ENCODE measurements at regions not wholly inside any gene's neighbourhood (a gene's known extent, or its start where the extent isn't known, plus 50 kb on each side); places are given as distances from the start of the nearest gene placed in this dataset.

DNA sequence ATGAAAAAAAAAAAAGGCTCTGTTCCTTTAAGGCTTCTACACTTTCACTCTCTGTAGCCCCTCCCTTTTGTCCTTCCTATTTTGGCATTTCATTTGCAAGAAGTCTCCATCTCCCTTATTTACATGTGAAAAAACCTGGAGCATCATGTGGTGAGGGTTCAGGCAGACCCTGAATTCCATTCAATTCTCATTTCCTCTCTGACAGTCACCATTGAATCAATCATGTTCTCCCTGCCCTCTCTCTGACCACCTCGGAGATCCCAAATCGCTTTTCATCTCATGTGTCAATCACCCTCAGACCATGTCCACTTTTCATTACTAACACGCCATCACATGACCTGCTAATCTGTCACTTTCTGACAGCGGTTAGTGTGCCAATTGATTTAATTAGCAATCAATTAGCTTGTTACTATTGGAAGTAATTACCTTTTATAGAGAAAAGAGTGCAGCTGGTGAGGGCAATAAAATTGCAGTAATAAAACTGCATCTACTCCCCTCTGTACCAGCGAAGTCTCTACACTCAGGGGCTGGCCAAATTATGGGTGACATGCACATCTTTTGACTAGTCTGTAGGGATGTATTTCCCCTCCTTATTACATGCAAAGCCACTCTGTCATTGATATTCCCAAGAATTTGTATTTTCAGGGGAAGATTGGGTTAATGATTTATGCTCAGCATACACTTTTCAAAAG is 317.4 kb downstream of the EN1 start:
- Histone ChIP-seq H3K9me3 (ENCODE audit: control insufficient read depth in 2 of 2, insufficient read depth in 1 of 2, low read depth in 1 of 2, low read length in 1 of 2) (peaks cover 0 to 8% of the 10 kb centered on the region in 2 donors), H3K27me3 (ENCODE audit: control insufficient read depth in 1 of 2, insufficient read depth in 2 of 2, low read length in 2 of 2) (no peaks in the 10 kb centered on the region), H3K27ac (ENCODE audit: low read depth in 2 of 2, low read length in 1 of 2) (no peak overlapping the region), H3K36me3 (ENCODE audit: control insufficient read depth in 2 of 2, insufficient read depth in 2 of 2, low read length in 1 of 2) (no peaks in the 10 kb centered on the region), H3K4me3 (ENCODE audit: low read depth in 1 of 2, low read length in 2 of 2) (no peak overlapping the region), H3K4me1 (ENCODE audit: control insufficient read depth in 2 of 2, insufficient read depth in 2 of 2, low read length in 1 of 2) (no peaks in the 10 kb centered on the region)
- 13 to 20% methylated on average over 5 of the region's 5 CpGs for WGBS, 2 donors

DNA sequence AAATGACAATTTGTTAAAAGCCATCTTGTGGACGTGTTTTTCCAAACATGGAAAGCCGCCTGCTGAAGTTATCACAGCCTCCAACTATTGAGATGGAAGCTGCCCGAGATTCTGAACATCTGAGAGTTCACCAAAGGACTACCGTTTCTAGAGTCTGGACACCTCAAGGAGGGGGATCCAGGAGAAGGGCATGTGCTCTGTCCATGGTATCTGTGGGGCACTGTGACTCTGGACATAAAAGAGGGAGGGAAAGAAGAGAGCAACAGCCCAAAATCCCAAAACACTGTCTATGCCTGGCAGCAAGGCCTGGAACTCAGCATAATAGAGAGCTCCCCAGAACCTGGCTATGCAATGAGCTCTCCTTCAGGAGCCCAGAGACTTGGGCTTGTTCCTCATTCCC is 319.9 kb downstream of the EN1 start:
- H3K27me3 ChIP-seq (ENCODE audit: control insufficient read depth in 1 of 2, insufficient read depth in 2 of 2, low read length in 2 of 2), result no peaks in the 10 kb centered on the region
- WGBS, 2 donors, result 66 to 71% methylated on average over 4 of the region's 4 CpGs
- no peaks in the 10 kb centered on the region for H3K36me3 ChIP-seq (ENCODE audit: control insufficient read depth in 2 of 2, insufficient read depth in 2 of 2, low read length in 1 of 2)
- H3K4me1 ChIP-seq (ENCODE audit: control insufficient read depth in 2 of 2, insufficient read depth in 2 of 2, low read length in 1 of 2), result no peaks in the 10 kb centered on the region
- no peak overlapping the region for H3K27ac ChIP-seq (ENCODE audit: low read depth in 2 of 2, low read length in 1 of 2)
- H3K9me3 ChIP-seq (ENCODE audit: control insufficient read depth in 2 of 2, insufficient read depth in 1 of 2, low read depth in 1 of 2, low read length in 1 of 2), result peaks cover 2 to 8% of the 10 kb centered on the region in 2 donors
- H3K4me3 ChIP-seq (ENCODE audit: low read depth in 1 of 2, low read length in 2 of 2), result no peak overlapping the region

DNA sequence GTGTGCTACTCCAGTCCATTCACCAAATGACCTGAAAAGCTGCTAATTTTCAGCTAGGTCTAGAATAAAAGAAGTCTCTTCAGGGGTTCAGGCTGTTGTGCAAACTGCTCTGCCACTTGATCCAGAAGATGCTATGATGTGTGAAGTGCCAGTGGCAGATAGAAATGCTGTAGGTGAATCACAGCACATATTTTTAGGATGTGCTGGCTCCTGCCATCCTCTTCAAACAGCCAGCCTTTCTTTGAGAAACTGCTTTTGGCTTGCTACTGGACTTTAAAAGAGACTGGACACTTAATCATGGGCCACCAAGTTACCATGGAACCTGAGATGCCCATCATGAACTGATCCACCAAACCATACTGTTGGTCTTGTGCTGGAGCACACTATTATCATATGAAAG is 322.1 kb downstream of the EN1 start:
- Histone ChIP-seq H3K9me3 (ENCODE audit: control insufficient read depth in 2 of 2, insufficient read depth in 1 of 2, low read depth in 1 of 2, low read length in 1 of 2) (peaks cover 7 to 10% of the 10 kb centered on the region in 2 donors), H3K4me1 (ENCODE audit: control insufficient read depth in 2 of 2, insufficient read depth in 2 of 2, low read length in 1 of 2) (no peaks in the 10 kb centered on the region), H3K27me3 (ENCODE audit: control insufficient read depth in 1 of 2, insufficient read depth in 2 of 2, low read length in 2 of 2) (no peaks in the 10 kb centered on the region), H3K4me3 (ENCODE audit: low read depth in 1 of 2, low read length in 2 of 2) (no peak overlapping the region), H3K36me3 (ENCODE audit: control insufficient read depth in 2 of 2, insufficient read depth in 2 of 2, low read length in 1 of 2) (no peaks in the 10 kb centered on the region), H3K27ac (ENCODE audit: low read depth in 2 of 2, low read length in 1 of 2) (no peak overlapping the region)

DNA sequence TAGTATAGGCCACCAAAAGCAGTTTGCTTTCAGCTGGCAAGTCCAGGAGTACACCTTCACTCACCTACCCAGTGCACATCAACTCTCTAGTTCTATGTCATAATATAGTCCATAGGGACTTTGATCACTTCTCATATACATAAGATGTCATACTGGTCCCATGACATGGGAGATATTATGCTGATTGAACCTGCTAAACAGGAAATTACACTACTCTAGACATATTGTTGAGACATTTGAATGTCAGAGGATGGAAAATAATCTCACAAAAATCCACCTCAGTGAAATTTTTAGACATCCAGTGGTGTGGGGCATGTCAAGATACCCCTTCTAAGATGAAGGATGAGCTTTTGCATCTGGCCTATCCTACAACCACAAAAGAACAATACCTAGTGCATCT is 322.5 kb downstream of the EN1 start:
- Histone ChIP-seq H3K36me3 (ENCODE audit: control insufficient read depth in 2 of 2, insufficient read depth in 2 of 2, low read length in 1 of 2) (no peaks in the 10 kb centered on the region), H3K27ac (ENCODE audit: low read depth in 2 of 2, low read length in 1 of 2) (no peak overlapping the region), H3K9me3 (ENCODE audit: control insufficient read depth in 2 of 2, insufficient read depth in 1 of 2, low read depth in 1 of 2, low read length in 1 of 2) (peaks cover 9 to 14% of the 10 kb centered on the region in 2 donors), H3K27me3 (ENCODE audit: control insufficient read depth in 1 of 2, insufficient read depth in 2 of 2, low read length in 2 of 2) (no peaks in the 10 kb centered on the region), H3K4me1 (ENCODE audit: control insufficient read depth in 2 of 2, insufficient read depth in 2 of 2, low read length in 1 of 2) (no peaks in the 10 kb centered on the region), H3K4me3 (ENCODE audit: low read depth in 1 of 2, low read length in 2 of 2) (no peak overlapping the region)

DNA sequence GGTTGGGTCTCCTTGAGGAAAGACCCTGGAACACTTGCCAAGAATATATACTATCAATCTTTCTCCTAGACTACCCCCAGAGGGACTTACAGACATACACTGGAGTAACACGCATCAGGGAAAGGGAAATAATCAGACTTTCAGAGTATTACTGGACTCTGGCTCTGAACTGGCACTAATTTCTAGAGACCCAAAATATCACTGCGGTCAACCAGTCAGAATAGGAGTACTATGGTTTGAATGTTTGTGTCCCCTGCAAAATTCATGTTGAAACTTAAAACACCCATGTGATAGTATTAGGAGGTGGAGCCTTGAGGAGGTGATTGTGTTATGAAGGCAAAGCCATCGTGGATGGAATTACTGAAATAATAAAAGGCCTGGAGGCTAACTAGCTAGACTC is 323.7 kb downstream of the EN1 start:
- Histone ChIP-seq H3K9me3 (ENCODE audit: control insufficient read depth in 2 of 2, insufficient read depth in 1 of 2, low read depth in 1 of 2, low read length in 1 of 2) (peaks cover 9 to 14% of the 10 kb centered on the region in 2 donors), H3K27ac (ENCODE audit: low read depth in 2 of 2, low read length in 1 of 2) (no peak overlapping the region), H3K27me3 (ENCODE audit: control insufficient read depth in 1 of 2, insufficient read depth in 2 of 2, low read length in 2 of 2) (no peaks in the 10 kb centered on the region), H3K4me3 (ENCODE audit: low read depth in 1 of 2, low read length in 2 of 2) (no peak overlapping the region), H3K36me3 (ENCODE audit: control insufficient read depth in 2 of 2, insufficient read depth in 2 of 2, low read length in 1 of 2) (no peaks in the 10 kb centered on the region), H3K4me1 (ENCODE audit: control insufficient read depth in 2 of 2, insufficient read depth in 2 of 2, low read length in 1 of 2) (no peaks in the 10 kb centered on the region)
- WGBS, 2 donors, result 84 to 87% methylated on average over 3 of the region's 3 CpGs

DNA sequence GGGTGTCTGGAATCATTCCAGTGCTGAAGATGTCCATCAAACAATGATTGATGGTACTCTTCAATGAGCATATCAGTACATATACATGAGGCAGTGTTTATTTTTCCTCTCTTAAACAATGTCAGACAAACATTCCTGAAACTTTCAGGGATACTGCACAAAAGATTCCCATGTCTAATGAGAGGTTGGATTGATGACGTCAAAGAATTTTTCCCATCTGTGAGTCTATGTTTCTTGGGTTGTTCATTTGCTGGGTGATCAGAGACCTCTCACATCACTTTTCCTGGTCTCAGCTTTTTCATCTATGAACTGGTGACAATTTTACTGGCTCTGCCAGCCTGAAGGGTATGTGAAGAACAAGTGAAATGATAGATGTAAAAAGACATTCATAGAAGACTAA is 325.5 kb downstream of the EN1 start:
- 62 to 66% methylated on average over 1 of the region's 1 CpG for WGBS, 2 donors
- H3K4me1 ChIP-seq (ENCODE audit: control insufficient read depth in 2 of 2, insufficient read depth in 2 of 2, low read length in 1 of 2), result no peaks in the 10 kb centered on the region
- no peaks in the 10 kb centered on the region for H3K36me3 ChIP-seq (ENCODE audit: control insufficient read depth in 2 of 2, insufficient read depth in 2 of 2, low read length in 1 of 2)
- H3K9me3 ChIP-seq (ENCODE audit: control insufficient read depth in 2 of 2, insufficient read depth in 1 of 2, low read depth in 1 of 2, low read length in 1 of 2), result peaks cover 9 to 10% of the 10 kb centered on the region in 2 donors
- no peak overlapping the region for H3K27ac ChIP-seq (ENCODE audit: low read depth in 2 of 2, low read length in 1 of 2)
- H3K4me3 ChIP-seq (ENCODE audit: low read depth in 1 of 2, low read length in 2 of 2), result no peak overlapping the region
- no peaks in the 10 kb centered on the region for H3K27me3 ChIP-seq (ENCODE audit: control insufficient read depth in 1 of 2, insufficient read depth in 2 of 2, low read length in 2 of 2)

DNA sequence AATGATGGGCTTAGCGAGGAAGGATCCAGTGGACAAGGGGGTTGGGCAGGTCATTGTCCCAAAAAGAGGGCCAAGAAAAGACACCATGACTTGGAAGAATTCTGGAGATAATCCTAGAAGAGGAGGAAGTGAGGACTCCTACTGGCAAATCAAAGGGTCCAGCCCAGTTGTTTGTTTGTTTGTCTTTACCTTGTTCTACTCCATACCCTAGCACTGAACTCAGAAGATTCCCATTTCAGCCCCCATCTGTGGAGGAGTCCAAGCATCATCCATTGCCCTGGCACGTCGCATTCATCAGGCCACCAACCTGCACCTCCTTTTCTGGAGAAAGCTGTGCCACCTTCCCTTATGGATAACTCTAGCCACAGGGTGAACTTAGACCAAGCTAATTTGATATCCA is 326.2 kb downstream of the EN1 start:
- Histone ChIP-seq H3K4me3 (ENCODE audit: low read depth in 1 of 2, low read length in 2 of 2) (no peak overlapping the region), H3K9me3 (ENCODE audit: control insufficient read depth in 2 of 2, insufficient read depth in 1 of 2, low read depth in 1 of 2, low read length in 1 of 2) (peaks cover 9 to 10% of the 10 kb centered on the region in 2 donors), H3K36me3 (ENCODE audit: control insufficient read depth in 2 of 2, insufficient read depth in 2 of 2, low read length in 1 of 2) (no peaks in the 10 kb centered on the region), H3K4me1 (ENCODE audit: control insufficient read depth in 2 of 2, insufficient read depth in 2 of 2, low read length in 1 of 2) (no peaks in the 10 kb centered on the region), H3K27me3 (ENCODE audit: control insufficient read depth in 1 of 2, insufficient read depth in 2 of 2, low read length in 2 of 2) (no peaks in the 10 kb centered on the region), H3K27ac (ENCODE audit: low read depth in 2 of 2, low read length in 1 of 2) (no peak overlapping the region)
- WGBS, 2 donors, result 78 to 87% methylated on average over 3 of the region's 3 CpGs

DNA sequence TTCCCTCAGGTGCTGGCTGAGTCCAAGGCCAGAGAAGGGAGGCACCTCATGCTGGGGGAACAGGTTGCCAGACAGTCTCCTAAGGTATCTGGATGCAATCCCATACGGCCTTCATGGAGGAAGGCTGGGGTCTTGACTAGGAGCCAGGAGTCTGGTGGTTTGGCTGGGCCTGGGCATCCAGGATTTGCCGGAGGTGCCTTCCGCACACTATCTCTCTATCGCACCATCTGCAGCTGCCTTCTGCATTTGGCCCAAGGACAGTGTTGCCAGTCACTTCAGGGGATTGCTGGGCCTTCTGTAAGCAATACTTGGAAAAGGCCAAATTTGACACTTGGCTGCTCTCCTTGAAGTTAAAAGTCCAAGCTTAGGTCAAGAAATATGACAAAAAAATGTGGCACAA is 327.2 kb downstream of the EN1 start:
- WGBS, 2 donors, result 68 to 87% methylated on average over 4 of the region's 4 CpGs
- H3K4me1 ChIP-seq (ENCODE audit: control insufficient read depth in 2 of 2, insufficient read depth in 2 of 2, low read length in 1 of 2), result no peaks in the 10 kb centered on the region
- no peak overlapping the region for H3K27ac ChIP-seq (ENCODE audit: low read depth in 2 of 2, low read length in 1 of 2)
- H3K4me3 ChIP-seq (ENCODE audit: low read depth in 1 of 2, low read length in 2 of 2), result no peak overlapping the region
- peaks cover 9 to 10% of the 10 kb centered on the region in 2 donors for H3K9me3 ChIP-seq (ENCODE audit: control insufficient read depth in 2 of 2, insufficient read depth in 1 of 2, low read depth in 1 of 2, low read length in 1 of 2)
- no peaks in the 10 kb centered on the region for H3K27me3 ChIP-seq (ENCODE audit: control insufficient read depth in 1 of 2, insufficient read depth in 2 of 2, low read length in 2 of 2)
- no peaks in the 10 kb centered on the region for H3K36me3 ChIP-seq (ENCODE audit: control insufficient read depth in 2 of 2, insufficient read depth in 2 of 2, low read length in 1 of 2)

DNA sequence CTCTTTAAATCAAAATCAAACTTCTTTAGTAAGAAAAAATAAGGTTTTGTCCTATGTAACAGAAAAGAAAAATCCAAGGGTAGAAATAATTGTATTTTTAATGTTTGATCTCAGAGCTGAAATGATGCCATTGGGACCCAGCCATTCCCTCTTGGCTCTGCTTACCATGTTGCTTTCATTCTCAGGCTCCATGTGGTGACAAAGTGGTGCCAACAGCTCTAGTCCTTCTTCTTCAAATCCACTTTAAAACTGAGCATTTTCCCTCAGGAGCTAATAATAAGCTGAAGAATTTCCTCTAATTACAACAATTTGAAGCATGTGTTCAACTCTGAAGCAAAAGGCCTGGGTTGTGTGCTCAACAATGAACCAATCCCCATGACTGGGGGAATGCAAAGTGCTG is 327.9 kb downstream of the EN1 start:
- Histone ChIP-seq H3K4me3 (ENCODE audit: low read depth in 1 of 2, low read length in 2 of 2) (no peak overlapping the region), H3K36me3 (ENCODE audit: control insufficient read depth in 2 of 2, insufficient read depth in 2 of 2, low read length in 1 of 2) (no peaks in the 10 kb centered on the region), H3K9me3 (ENCODE audit: control insufficient read depth in 2 of 2, insufficient read depth in 1 of 2, low read depth in 1 of 2, low read length in 1 of 2) (peaks cover 9 to 10% of the 10 kb centered on the region in 2 donors), H3K4me1 (ENCODE audit: control insufficient read depth in 2 of 2, insufficient read depth in 2 of 2, low read length in 1 of 2) (no peaks in the 10 kb centered on the region), H3K27me3 (ENCODE audit: control insufficient read depth in 1 of 2, insufficient read depth in 2 of 2, low read length in 2 of 2) (no peaks in the 10 kb centered on the region), H3K27ac (ENCODE audit: low read depth in 2 of 2, low read length in 1 of 2) (no peak overlapping the region)

DNA sequence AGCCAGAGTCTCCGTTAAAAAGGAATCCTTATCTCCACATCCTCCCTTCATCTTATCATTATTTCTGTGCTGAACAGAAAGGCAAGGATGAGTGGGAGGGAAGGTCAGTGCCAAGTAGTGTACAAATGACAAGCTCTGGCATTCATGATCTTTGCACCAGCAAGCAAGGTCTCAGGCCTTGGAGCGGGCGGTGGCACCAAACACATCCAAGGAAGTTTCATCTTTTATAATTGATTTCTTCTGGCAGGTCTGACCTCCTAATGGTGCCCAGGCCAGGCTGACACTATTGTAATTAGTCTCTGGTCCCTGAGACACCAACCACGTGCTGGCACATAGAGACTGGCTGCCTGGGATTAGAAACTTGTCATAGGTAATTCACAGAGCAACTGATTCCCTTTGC is 336.6 kb downstream of the EN1 start:
- Histone ChIP-seq H3K4me1 (ENCODE audit: control insufficient read depth in 2 of 2, insufficient read depth in 2 of 2, low read length in 1 of 2) (no peaks in the 10 kb centered on the region), H3K9me3 (ENCODE audit: control insufficient read depth in 2 of 2, insufficient read depth in 1 of 2, low read depth in 1 of 2, low read length in 1 of 2) (peaks cover 0 to under 1% of the 10 kb centered on the region in 2 donors), H3K36me3 (ENCODE audit: control insufficient read depth in 2 of 2, insufficient read depth in 2 of 2, low read length in 1 of 2) (no peaks in the 10 kb centered on the region), H3K27ac (ENCODE audit: low read depth in 2 of 2, low read length in 1 of 2) (no peak overlapping the region), H3K27me3 (ENCODE audit: control insufficient read depth in 1 of 2, insufficient read depth in 2 of 2, low read length in 2 of 2) (no peaks in the 10 kb centered on the region), H3K4me3 (ENCODE audit: low read depth in 1 of 2, low read length in 2 of 2) (no peak overlapping the region)
- WGBS, 2 donors, result 60 to 70% methylated on average over 4 of the region's 4 CpGs
